ENCODE measurements at regions not wholly inside any gene's neighbourhood (a gene's known extent, or its start where the extent isn't known, plus 50 kb on each side); places are given as distances from the start of the nearest gene placed in this dataset.
A peak's percentile ranks its signal among the peaks of the same experiment; 100 is the strongest.

DNA sequence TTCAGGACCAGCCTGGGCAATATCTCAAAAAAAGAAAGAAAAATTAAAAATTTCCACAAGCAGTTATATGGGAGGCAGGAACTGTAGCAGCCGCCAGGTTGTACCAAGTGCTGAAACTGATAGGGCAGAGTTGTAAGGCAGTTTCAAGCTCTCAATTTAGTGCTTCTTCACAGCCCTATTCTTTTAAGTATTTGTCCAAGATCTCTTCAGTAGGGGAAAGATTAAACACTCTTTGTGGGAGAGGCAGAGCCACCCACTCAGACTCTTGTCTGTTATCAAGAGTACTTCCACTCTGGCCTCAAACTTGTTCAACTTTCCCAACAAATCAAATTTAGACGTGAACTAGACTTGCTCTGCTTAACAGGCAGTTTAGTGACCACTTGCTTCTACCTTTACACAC, 228.7 kb downstream of the REEP3 start:
- no peak for TF ChIP-seq SNAI2 (CRISPR knock-in tag; IDR thresholded peaks at IDR 0.05)
- no peak for TF ChIP-seq ARNTL (CRISPR knock-in tag; IDR thresholded peaks at IDR 0.05; ENCODE audit: borderline replicate concordance, low read depth)
- TF ChIP-seq POU6F1 (CRISPR knock-in tag; IDR thresholded peaks at IDR 0.05; ENCODE audit: borderline replicate concordance, low read depth) = no peak
- TF ChIP-seq, protein P1, sequence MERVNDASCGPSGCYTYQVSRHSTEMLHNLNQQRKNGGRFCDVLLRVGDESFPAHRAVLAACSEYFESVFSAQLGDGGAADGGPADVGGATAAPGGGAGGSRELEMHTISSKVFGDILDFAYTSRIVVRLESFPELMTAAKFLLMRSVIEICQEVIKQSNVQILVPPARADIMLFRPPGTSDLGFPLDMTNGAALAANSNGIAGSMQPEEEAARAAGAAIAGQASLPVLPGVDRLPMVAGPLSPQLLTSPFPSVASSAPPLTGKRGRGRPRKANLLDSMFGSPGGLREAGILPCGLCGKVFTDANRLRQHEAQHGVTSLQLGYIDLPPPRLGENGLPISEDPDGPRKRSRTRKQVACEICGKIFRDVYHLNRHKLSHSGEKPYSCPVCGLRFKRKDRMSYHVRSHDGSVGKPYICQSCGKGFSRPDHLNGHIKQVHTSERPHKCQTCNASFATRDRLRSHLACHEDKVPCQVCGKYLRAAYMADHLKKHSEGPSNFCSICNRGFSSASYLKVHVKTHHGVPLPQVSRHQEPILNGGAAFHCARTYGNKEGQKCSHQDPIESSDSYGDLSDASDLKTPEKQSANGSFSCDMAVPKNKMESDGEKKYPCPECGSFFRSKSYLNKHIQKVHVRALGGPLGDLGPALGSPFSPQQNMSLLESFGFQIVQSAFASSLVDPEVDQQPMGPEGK (CRISPR knock-in tag; IDR thresholded peaks at IDR 0.05; ENCODE audit: borderline replicate concordance) = no peak
- no peak for TF ChIP-seq TSHZ2 (CRISPR knock-in tag; IDR thresholded peaks at IDR 0.05)
- no peak for TF ChIP-seq PPARA (CRISPR knock-in tag; IDR thresholded peaks at IDR 0.05; ENCODE audit: borderline replicate concordance)
- no peak for TF ChIP-seq ISL1 (CRISPR knock-in tag; IDR thresholded peaks at IDR 0.05)
- TF ChIP-seq ZFP30 (CRISPR knock-in tag; IDR thresholded peaks at IDR 0.05) = no peak
- TF ChIP-seq ZNF70 (CRISPR knock-in tag; IDR thresholded peaks at IDR 0.05) = no peak
- TF ChIP-seq, protein P2, sequence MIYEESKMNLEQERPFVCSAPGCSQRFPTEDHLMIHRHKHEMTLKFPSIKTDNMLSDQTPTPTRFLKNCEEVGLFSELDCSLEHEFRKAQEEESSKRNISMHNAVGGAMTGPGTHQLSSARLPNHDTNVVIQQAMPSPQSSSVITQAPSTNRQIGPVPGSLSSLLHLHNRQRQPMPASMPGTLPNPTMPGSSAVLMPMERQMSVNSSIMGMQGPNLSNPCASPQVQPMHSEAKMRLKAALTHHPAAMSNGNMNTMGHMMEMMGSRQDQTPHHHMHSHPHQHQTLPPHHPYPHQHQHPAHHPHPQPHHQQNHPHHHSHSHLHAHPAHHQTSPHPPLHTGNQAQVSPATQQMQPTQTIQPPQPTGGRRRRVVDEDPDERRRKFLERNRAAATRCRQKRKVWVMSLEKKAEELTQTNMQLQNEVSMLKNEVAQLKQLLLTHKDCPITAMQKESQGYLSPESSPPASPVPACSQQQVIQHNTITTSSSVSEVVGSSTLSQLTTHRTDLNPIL (CRISPR knock-in tag; IDR thresholded peaks at IDR 0.05; ENCODE audit: low read depth) = no peak
- no peak for TF ChIP-seq ZNF8 (CRISPR knock-in tag; IDR thresholded peaks at IDR 0.05)
- no peak for TF ChIP-seq CSDC2 (CRISPR knock-in tag; IDR thresholded peaks at IDR 0.05)
- no peak for ATAC-seq

GRCh38 chr10:63751836-63752235, 230.6 kb downstream of the REEP3 start:
- no peak for ATAC-seq
- TF ChIP-seq TSHZ2 (CRISPR knock-in tag; IDR thresholded peaks at IDR 0.05) (no peak), PPARA (CRISPR knock-in tag; IDR thresholded peaks at IDR 0.05; ENCODE audit: borderline replicate concordance) (no peak), TCF4 (CRISPR knock-in tag; IDR thresholded peaks at IDR 0.05; ENCODE audit: borderline replicate concordance) (peak; percentile 19; the same call in 1 of the 2 replicates), TOX (CRISPR knock-in tag; IDR thresholded peaks at IDR 0.05; ENCODE audit: borderline replicate concordance) (no peak)
- TF ChIP-seq, protein P1 (CRISPR knock-in tag; IDR thresholded peaks at IDR 0.05; ENCODE audit: borderline replicate concordance) = no peak

GRCh38 chr10:63752318-63752717, 231.1 kb downstream of the REEP3 start:
- TF ChIP-seq CSRNP3 (CRISPR knock-in tag; IDR thresholded peaks at IDR 0.05) (no peak), ISL1 (CRISPR knock-in tag; IDR thresholded peaks at IDR 0.05) (no peak), ZC3H10 (CRISPR knock-in tag; IDR thresholded peaks at IDR 0.05) (no peak), ZNF8 (CRISPR knock-in tag; IDR thresholded peaks at IDR 0.05) (no peak), ESRRG (CRISPR knock-in tag; IDR thresholded peaks at IDR 0.05) (no peak), RARB (CRISPR knock-in tag; IDR thresholded peaks at IDR 0.05) (no peak), BACH2 (CRISPR knock-in tag; IDR thresholded peaks at IDR 0.05; ENCODE audit: borderline replicate concordance) (no peak), TOX (CRISPR knock-in tag; IDR thresholded peaks at IDR 0.05; ENCODE audit: borderline replicate concordance) (no peak), SNAI2 (CRISPR knock-in tag; IDR thresholded peaks at IDR 0.05) (no peak), ZFP3 (CRISPR knock-in tag; IDR thresholded peaks at IDR 0.05) (no peak)

More at GRCh38 chr10:63752318-63752717, 231.1 kb downstream of the REEP3 start:
- ATAC-seq = no peak
